Progenitor cell of endocrine pancreas (in vitro differentiated cells): ENCODE measurements at regions not wholly inside any gene's neighbourhood (a gene's known extent, or its start where the extent isn't known, plus 50 kb on each side); places are given as distances from the start of the nearest gene placed in this dataset.

Source experiments
- DNase-seq: peaks from one replicate; pipeline ENCODE4 v3.0.0; 2021; ENCODE audit warnings: low spot score; ENCODE audit not compliant: unreplicated experiment
- H3K27ac Mint-ChIP-seq: 2 replicates; pipeline ENCODE4 v1.8.0; 2021; ENCODE audit warnings: mild to moderate bottlenecking, moderate library complexity, mixed read lengths
- H3K27me3 Mint-ChIP-seq: 2 replicates; pipeline ENCODE4 v1.8.0; 2021; ENCODE audit warnings: mixed read lengths
- H3K36me3 Mint-ChIP-seq: 2 replicates; pipeline ENCODE4 v1.8.0; 2022; ENCODE audit warnings: mixed read lengths; ENCODE audit not compliant: insufficient read depth
- H3K4me1 Mint-ChIP-seq: 2 replicates; pipeline ENCODE4 v1.8.0; 2021; ENCODE audit warnings: low read depth, mixed read lengths
- H3K4me3 Mint-ChIP-seq: 2 replicates; pipeline ENCODE4 v1.8.0; 2021; ENCODE audit warnings: low read depth, mild to moderate bottlenecking, moderate library complexity, mixed read lengths
- H3K9me3 Mint-ChIP-seq: 2 replicates; pipeline ENCODE4 v1.8.0; 2021; ENCODE audit warnings: low read depth, mixed read lengths
- TF ChIP-seq, protein P1 (sequence below): fragments of 200-600 bp; sonication (generic); IDR thresholded peaks from one replicate; pipeline ENCODE4 v1.5.0; 2021; ENCODE audit warnings: antibody characterized with exemption, mild to moderate bottlenecking; ENCODE audit not compliant: unreplicated experiment

DNA sequence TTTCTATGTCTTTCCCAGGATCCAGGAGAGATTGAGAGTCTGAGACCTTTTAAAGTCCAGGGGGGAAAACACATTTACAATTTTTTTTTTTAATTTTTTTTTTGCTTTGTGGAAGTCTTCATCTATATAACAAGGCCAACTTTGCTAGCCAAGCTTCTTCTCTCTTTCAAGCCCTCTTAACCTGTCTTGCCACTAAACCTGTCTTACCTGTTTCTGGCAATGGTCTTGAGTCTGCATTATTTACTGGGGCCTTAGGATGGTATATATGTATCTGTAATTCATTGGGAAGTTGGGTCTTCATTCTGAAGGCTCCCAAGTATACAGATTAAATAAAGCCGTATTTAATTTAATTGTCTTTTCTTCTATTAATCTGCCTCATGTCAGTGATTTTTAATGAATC, 750.9 kb upstream of the B3GALT2 start:
- TF ChIP-seq, protein P1, sequence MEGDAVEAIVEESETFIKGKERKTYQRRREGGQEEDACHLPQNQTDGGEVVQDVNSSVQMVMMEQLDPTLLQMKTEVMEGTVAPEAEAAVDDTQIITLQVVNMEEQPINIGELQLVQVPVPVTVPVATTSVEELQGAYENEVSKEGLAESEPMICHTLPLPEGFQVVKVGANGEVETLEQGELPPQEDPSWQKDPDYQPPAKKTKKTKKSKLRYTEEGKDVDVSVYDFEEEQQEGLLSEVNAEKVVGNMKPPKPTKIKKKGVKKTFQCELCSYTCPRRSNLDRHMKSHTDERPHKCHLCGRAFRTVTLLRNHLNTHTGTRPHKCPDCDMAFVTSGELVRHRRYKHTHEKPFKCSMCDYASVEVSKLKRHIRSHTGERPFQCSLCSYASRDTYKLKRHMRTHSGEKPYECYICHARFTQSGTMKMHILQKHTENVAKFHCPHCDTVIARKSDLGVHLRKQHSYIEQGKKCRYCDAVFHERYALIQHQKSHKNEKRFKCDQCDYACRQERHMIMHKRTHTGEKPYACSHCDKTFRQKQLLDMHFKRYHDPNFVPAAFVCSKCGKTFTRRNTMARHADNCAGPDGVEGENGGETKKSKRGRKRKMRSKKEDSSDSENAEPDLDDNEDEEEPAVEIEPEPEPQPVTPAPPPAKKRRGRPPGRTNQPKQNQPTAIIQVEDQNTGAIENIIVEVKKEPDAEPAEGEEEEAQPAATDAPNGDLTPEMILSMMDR: no peak
- H3K4me3 Mint-ChIP-seq: no peak overlapping the region
- no peak overlapping the region for H3K27ac Mint-ChIP-seq
- peaks cover 7% of the 10 kb centered on the region for H3K9me3 Mint-ChIP-seq
- peaks cover 10% of the 10 kb centered on the region for H3K4me1 Mint-ChIP-seq
- no peaks in the 10 kb centered on the region for H3K36me3 Mint-ChIP-seq
- no peak for DNase-seq
- no peaks in the 10 kb centered on the region for H3K27me3 Mint-ChIP-seq

GRCh38 chr1:193932979-193933378, 746.6 kb upstream of the B3GALT2 start:
- no peaks in the 10 kb centered on the region for H3K36me3 Mint-ChIP-seq
- H3K27ac Mint-ChIP-seq: no peak overlapping the region
- H3K4me1 Mint-ChIP-seq: peaks cover 3% of the 10 kb centered on the region
- H3K27me3 Mint-ChIP-seq: no peaks in the 10 kb centered on the region
- TF ChIP-seq, protein P1: no peak
- no peak for DNase-seq
- peaks cover 9% of the 10 kb centered on the region for H3K9me3 Mint-ChIP-seq
- H3K4me3 Mint-ChIP-seq: no peak overlapping the region

- H3K27me3 Mint-ChIP-seq: no peaks in the 10 kb centered on the region
- H3K9me3 Mint-ChIP-seq: peaks cover 11% of the 10 kb centered on the region
- no peak for DNase-seq
- H3K4me1 Mint-ChIP-seq: peaks cover 3% of the 10 kb centered on the region
- H3K36me3 Mint-ChIP-seq: peaks cover 2% of the 10 kb centered on the region
- no peak overlapping the region for H3K27ac Mint-ChIP-seq
- no peak overlapping the region for H3K4me3 Mint-ChIP-seq
- TF ChIP-seq, protein P1: no peak
Observed at GRCh38 chr1:193931356-193931755, 744.9 kb upstream of the B3GALT2 start.

DNA sequence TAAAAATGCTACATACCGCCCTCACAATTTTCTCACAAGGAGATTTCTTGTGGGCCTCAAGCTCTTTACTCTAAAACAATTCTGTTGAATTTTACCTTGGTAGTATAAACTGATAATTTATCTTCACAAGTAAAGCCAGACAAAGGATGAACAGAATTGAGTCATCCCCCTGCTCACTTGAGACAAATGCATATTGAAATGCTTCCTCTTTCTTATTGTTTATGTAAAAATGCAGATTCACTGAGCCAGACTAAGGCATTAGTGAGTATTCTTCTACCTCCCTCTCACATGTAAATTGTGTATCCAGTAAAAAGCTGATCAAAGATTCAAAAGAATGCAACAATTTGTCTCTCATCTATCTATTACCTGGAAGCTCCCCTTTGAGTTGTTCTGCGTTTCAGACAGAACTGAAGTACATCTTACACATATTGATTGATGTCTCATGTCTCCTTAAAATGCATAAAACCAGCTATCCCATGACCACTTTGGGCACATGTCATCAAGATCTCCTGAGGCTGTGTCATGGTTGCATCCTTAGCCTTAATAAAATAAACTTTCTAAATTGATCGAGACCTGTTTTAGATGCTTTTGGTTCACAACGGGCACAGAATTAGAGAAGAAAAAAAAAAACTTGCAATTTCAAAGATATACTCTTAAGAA, 743.1 kb upstream of the B3GALT2 start:
- Mint-ChIP-seq H3K27me3 (no peaks in the 10 kb centered on the region), H3K9me3 (peaks cover 8% of the 10 kb centered on the region), H3K36me3 (peaks cover 2% of the 10 kb centered on the region), H3K4me1 (peaks cover 3% of the 10 kb centered on the region), H3K4me3 (no peak overlapping the region), H3K27ac (no peak overlapping the region)
- no peak for DNase-seq
- TF ChIP-seq, protein P1: no peak

DNA sequence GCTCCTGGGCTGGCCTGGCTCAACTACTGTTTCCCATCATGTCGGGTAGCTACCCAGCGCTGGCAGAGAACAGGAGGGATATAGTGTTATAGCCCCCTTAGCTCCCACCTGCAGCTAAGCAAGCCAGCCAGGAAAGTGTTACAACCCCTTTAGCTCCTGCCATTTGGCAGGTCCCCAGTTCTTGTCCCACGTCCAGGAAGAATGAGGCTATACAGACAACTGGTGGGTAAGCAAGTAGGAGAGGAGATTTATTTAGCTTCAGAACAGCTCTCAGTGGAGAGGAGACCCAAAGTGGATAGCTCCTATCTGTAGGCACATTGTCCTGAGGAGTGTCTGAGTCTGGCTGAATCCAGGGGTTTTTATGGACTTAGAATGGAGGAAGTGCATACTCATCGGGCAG, 741.1 kb upstream of the B3GALT2 start:
- peaks cover 5% of the 10 kb centered on the region for H3K9me3 Mint-ChIP-seq
- no peak overlapping the region for H3K27ac Mint-ChIP-seq
- TF ChIP-seq, protein P1: no peak
- H3K4me1 Mint-ChIP-seq: no peaks in the 10 kb centered on the region
- no peak overlapping the region for H3K4me3 Mint-ChIP-seq
- DNase-seq: no peak
- H3K36me3 Mint-ChIP-seq: peaks cover 2% of the 10 kb centered on the region
- H3K27me3 Mint-ChIP-seq: no peaks in the 10 kb centered on the region
